Testis (tissue), 2 donors: ENCODE measurements at regions not wholly inside any gene's neighbourhood (a gene's known extent, or its start where the extent isn't known, plus 50 kb on each side); places are given as distances from the start of the nearest gene placed in this dataset.

Experiments used
- CTCF ChIP-seq, 3 experiments: fragments of 450-650 bp in 2 of 3; fragments of 200-600 bp in 1 of 3; sonication (generic) in 1 of 3; IDR thresholded peaks; one replicate each; pipeline ENCODE4 v1.5.1; 2016 to 2019; ENCODE audit warnings: antibody characterized with exemption in 3 of 3, mild to moderate bottlenecking in 2 of 3, moderate library complexity in 1 of 3
- POLR2A ChIP-seq: fragments of 450-650 bp; IDR thresholded peaks from one replicate; pipeline ENCODE4 v1.6.1; 2017; ENCODE audit warnings: antibody characterized with exemption, mild to moderate bottlenecking, moderate library complexity

GRCh38 chr20:39446397-39446796, 484.3 kb downstream of the DHX35 start:
- TF ChIP-seq CTCF (IDR thresholded peaks at IDR 0.05) (no peak), POLR2A (no peak)
